Activated CD8-positive, alpha-beta memory T cell treated with anti-CD3 and anti-CD28 coated beads, Interleukin-2, amount 50 U/mL, for 24 hours (primary cell): ENCODE measurements at regions not wholly inside any gene's neighbourhood (a gene's known extent, or its start where the extent isn't known, plus 50 kb on each side); places are given as distances from the start of the nearest gene placed in this dataset.
"Not testable (repeated sequence)": the region's sequence is repeated elsewhere in the genome, so short reads cannot be mapped to it uniquely, and the experiment has no call there.

ENCODE experiments used
- DNase-seq: peaks from one replicate; pipeline ENCODE4 v3.0.0-alpha.2; 2020; ENCODE audit errors: extremely low read depth

GRCh38 chr3:106452096-106452495, 583.3 kb upstream of the CBLB start:
- no peak for DNase-seq

- DNase-seq = no peak
Observed at GRCh38 chr3:106454497-106454896, 585.7 kb upstream of the CBLB start.

- DNase-seq = no peak
Observed at GRCh38 chr3:106457281-106458180, 588.7 kb upstream of the CBLB start.

GRCh38 chr3:106458952-106459351, 590.1 kb upstream of the CBLB start:
- no peak for DNase-seq

- DNase-seq = no peak
Observed at GRCh38 chr3:106466881-106467280, 598.1 kb upstream of the CBLB start.

- DNase-seq = no peak
Observed at GRCh38 chr3:106473576-106474475, 605.0 kb upstream of the CBLB start.

GRCh38 chr3:106482451-106482850, 613.6 kb upstream of the CBLB start:
- DNase-seq = no peak

- no peak for DNase-seq
Observed at GRCh38 chr3:106485217-106485616, 616.4 kb upstream of the CBLB start.

GRCh38 chr3:106485802-106486201, 617.0 kb upstream of the CBLB start:
- DNase-seq = no peak

GRCh38 chr3:106486945-106487639, 618.3 kb upstream of the CBLB start:
- not testable (repeated sequence) for DNase-seq

- no peak for DNase-seq
Observed at GRCh38 chr3:106488331-106488730, 619.5 kb upstream of the CBLB start.

GRCh38 chr3:106491796-106492195, 623.0 kb upstream of the CBLB start:
- no peak for DNase-seq

GRCh38 chr3:106508331-106508893, 639.6 kb upstream of the CBLB start:
- DNase-seq = no peak

GRCh38 chr3:106510206-106510605, 641.4 kb upstream of the CBLB start:
- DNase-seq = no peak

- no peak for DNase-seq
Observed at GRCh38 chr3:106512846-106513245, 644.0 kb upstream of the CBLB start.

- DNase-seq = no peak
Observed at GRCh38 chr3:106514431-106514830, 645.6 kb upstream of the CBLB start.

- DNase-seq = no peak
Observed at GRCh38 chr3:106518516-106518915, 649.7 kb upstream of the CBLB start.

GRCh38 chr3:106522397-106522796, 653.6 kb upstream of the CBLB start:
- no peak for DNase-seq

- no peak for DNase-seq
Observed at GRCh38 chr3:106528932-106529331, 660.1 kb upstream of the CBLB start.

- no peak for DNase-seq
Observed at GRCh38 chr3:106529738-106530137, 660.9 kb upstream of the CBLB start.

GRCh38 chr3:106530367-106530766, 661.6 kb upstream of the CBLB start:
- no peak for DNase-seq
